SK-N-SH treated with all-trans-retinoic acid at 6 μM for 48 hours (cell line): ENCODE measurements at regions not wholly inside any gene's neighbourhood (a gene's known extent, or its start where the extent isn't known, plus 50 kb on each side); places are given as distances from the start of the nearest gene placed in this dataset.

Source experiments
- ATAC-seq: fragments of 200-7000 bp; cut with Tn5 transposase; 3 replicates; pipeline ENCODE4 v1.9.1; 2020; ENCODE audit warnings: mild to moderate bottlenecking, moderate library complexity
- ARNTL ChIP-seq: fragments of 450-650 bp; formaldehyde crosslinking; IDR thresholded peaks from 2 replicates; pipeline ENCODE4 v1.5.0; 2020; ENCODE audit warnings: low read depth, mild to moderate bottlenecking, moderate library complexity, borderline replicate concordance
- BACH2 ChIP-seq: fragments of 250-450 bp; sonication (Bioruptor Pico); IDR thresholded peaks from 2 replicates; pipeline ENCODE4 v1.9.0; 2021; ENCODE audit warnings: mild to moderate bottlenecking, borderline replicate concordance
- CSDC2 ChIP-seq: fragments of 250-450 bp; sonication (Bioruptor Pico); IDR thresholded peaks from 2 replicates; pipeline ENCODE4 v1.5.0; 2020; ENCODE audit warnings: mild to moderate bottlenecking, moderate library complexity
- ESRRG ChIP-seq: fragments of 250-450 bp; sonication (Bioruptor Pico); IDR thresholded peaks from 2 replicates; pipeline ENCODE4 v1.6.1; 2021; ENCODE audit warnings: mild to moderate bottlenecking
- GLIS3 ChIP-seq: fragments of 250-450 bp; sonication (Bioruptor Pico); IDR thresholded peaks from 2 replicates; pipeline ENCODE4 v1.5.0; 2020; ENCODE audit warnings: mild to moderate bottlenecking, moderate library complexity
- OSR1 ChIP-seq: fragments of 250-450 bp; sonication (Bioruptor Pico); IDR thresholded peaks from 2 replicates; pipeline ENCODE4 v1.8.0; 2022; ENCODE audit warnings: moderate library complexity, mild to moderate bottlenecking, inconsistent platforms
- PATZ1 ChIP-seq: fragments of 250-450 bp; sonication (Bioruptor Pico); IDR thresholded peaks from 2 replicates; pipeline ENCODE4 v1.8.0; 2020; ENCODE audit warnings: mild to moderate bottlenecking, moderate library complexity, borderline replicate concordance
- PPARA ChIP-seq: fragments of 250-450 bp; sonication (Bioruptor Pico); IDR thresholded peaks from 2 replicates; pipeline ENCODE4 v1.5.0; 2020; ENCODE audit warnings: mild to moderate bottlenecking, borderline replicate concordance
- RARB ChIP-seq: fragments of 250-450 bp; sonication (Bioruptor Pico); IDR thresholded peaks from 2 replicates; pipeline ENCODE4 v1.8.0; 2021; ENCODE audit warnings: mild to moderate bottlenecking, moderate library complexity
- SNAI2 ChIP-seq: fragments of 250-450 bp; sonication (Bioruptor Pico); IDR thresholded peaks from 2 replicates; pipeline ENCODE4 v1.5.0; 2020; ENCODE audit warnings: mild to moderate bottlenecking, moderate library complexity
- TCF4 ChIP-seq: fragments of 250-450 bp; sonication (Bioruptor Pico); IDR thresholded peaks from 2 replicates; pipeline ENCODE4 v1.8.0; 2021; ENCODE audit warnings: mild to moderate bottlenecking, moderate library complexity, borderline replicate concordance
- TOX ChIP-seq: fragments of 250-450 bp; sonication (Bioruptor Pico); IDR thresholded peaks from 2 replicates; pipeline ENCODE4 v1.8.0; 2021; ENCODE audit warnings: mild to moderate bottlenecking, moderate library complexity, borderline replicate concordance
- ZC3H10 ChIP-seq: fragments of 250-450 bp; sonication (Bioruptor Pico); IDR thresholded peaks from 2 replicates; pipeline ENCODE4 v1.5.1; 2021; ENCODE audit warnings: mild to moderate bottlenecking, moderate library complexity
- ZFP3 ChIP-seq: fragments of 250-450 bp; sonication (Bioruptor Pico); IDR thresholded peaks from 2 replicates; pipeline ENCODE4 v1.5.0; 2020; ENCODE audit warnings: mild to moderate bottlenecking, moderate library complexity
- ZFP30 ChIP-seq: fragments of 450-650 bp; formaldehyde crosslinking; IDR thresholded peaks from 2 replicates; pipeline ENCODE4 v1.5.0; 2022; ENCODE audit warnings: mild to moderate bottlenecking, moderate library complexity
- ZNF70 ChIP-seq: fragments of 450-650 bp; formaldehyde crosslinking; IDR thresholded peaks from 2 replicates; pipeline ENCODE4 v1.5.0; 2020; ENCODE audit warnings: mild to moderate bottlenecking, moderate library complexity
- ZNF8 ChIP-seq: fragments of 450-650 bp; formaldehyde crosslinking; IDR thresholded peaks from 2 replicates; pipeline ENCODE4 v1.5.0; 2020; ENCODE audit warnings: mild to moderate bottlenecking, moderate library complexity
- TF ChIP-seq, protein P1 (sequence below): fragments of 250-450 bp; sonication (Bioruptor Pico); IDR thresholded peaks from 2 replicates; pipeline ENCODE4 v1.5.1; 2021; ENCODE audit warnings: mild to moderate bottlenecking, moderate library complexity
- TF ChIP-seq, protein P2 (sequence below): fragments of 250-450 bp; sonication (Bioruptor Pico); IDR thresholded peaks from 2 replicates; pipeline ENCODE4 v1.8.0; 2021; ENCODE audit warnings: low read depth, mild to moderate bottlenecking, moderate library complexity, borderline replicate concordance
- TF ChIP-seq, protein P3 (sequence below): fragments of 250-450 bp; sonication (Bioruptor Pico); IDR thresholded peaks from 2 replicates; pipeline ENCODE4 v1.5.1; 2020; ENCODE audit warnings: low read depth, mild to moderate bottlenecking, moderate library complexity
- TF ChIP-seq, protein P4 (sequence below): fragments of 250-450 bp; sonication (Bioruptor Pico); IDR thresholded peaks from 2 replicates; pipeline ENCODE4 v1.5.0; 2020; ENCODE audit warnings: mild to moderate bottlenecking, moderate library complexity

- no peak for ATAC-seq
- TF ChIP-seq SNAI2 (CRISPR knock-in tag) (no peak), ZC3H10 (CRISPR knock-in tag) (no peak), ARNTL (CRISPR knock-in tag) (no peak), ZFP30 (no peak), GLIS3 (CRISPR knock-in tag) (no peak), TOX (CRISPR knock-in tag) (no peak), ZNF8 (CRISPR knock-in tag) (no peak), OSR1 (CRISPR knock-in tag) (no peak), CSDC2 (CRISPR knock-in tag) (no peak), BACH2 (CRISPR knock-in tag) (no peak), TCF4 (CRISPR knock-in tag) (no peak), ZFP3 (no peak), PATZ1 (CRISPR knock-in tag) (no peak), PPARA (CRISPR knock-in tag) (no peak), RARB (CRISPR knock-in tag) (no peak)
- TF ChIP-seq, protein P1, sequence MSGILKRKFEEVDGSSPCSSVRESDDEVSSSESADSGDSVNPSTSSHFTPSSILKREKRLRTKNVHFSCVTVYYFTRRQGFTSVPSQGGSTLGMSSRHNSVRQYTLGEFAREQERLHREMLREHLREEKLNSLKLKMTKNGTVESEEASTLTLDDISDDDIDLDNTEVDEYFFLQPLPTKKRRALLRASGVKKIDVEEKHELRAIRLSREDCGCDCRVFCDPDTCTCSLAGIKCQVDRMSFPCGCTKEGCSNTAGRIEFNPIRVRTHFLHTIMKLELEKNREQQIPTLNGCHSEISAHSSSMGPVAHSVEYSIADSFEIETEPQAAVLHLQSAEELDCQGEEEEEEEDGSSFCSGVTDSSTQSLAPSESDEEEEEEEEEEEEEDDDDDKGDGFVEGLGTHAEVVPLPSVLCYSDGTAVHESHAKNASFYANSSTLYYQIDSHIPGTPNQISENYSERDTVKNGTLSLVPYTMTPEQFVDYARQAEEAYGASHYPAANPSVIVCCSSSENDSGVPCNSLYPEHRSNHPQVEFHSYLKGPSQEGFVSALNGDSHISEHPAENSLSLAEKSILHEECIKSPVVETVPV: no peak
- TF ChIP-seq, protein P2, sequence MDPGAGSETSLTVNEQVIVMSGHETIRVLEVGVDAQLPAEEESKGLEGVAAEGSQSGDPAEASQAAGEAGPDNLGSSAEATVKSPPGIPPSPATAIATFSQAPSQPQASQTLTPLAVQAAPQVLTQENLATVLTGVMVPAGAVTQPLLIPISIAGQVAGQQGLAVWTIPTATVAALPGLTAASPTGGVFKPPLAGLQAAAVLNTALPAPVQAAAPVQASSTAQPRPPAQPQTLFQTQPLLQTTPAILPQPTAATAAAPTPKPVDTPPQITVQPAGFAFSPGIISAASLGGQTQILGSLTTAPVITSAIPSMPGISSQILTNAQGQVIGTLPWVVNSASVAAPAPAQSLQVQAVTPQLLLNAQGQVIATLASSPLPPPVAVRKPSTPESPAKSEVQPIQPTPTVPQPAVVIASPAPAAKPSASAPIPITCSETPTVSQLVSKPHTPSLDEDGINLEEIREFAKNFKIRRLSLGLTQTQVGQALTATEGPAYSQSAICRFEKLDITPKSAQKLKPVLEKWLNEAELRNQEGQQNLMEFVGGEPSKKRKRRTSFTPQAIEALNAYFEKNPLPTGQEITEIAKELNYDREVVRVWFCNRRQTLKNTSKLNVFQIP (CRISPR knock-in tag): no peak
- TF ChIP-seq, protein P3, sequence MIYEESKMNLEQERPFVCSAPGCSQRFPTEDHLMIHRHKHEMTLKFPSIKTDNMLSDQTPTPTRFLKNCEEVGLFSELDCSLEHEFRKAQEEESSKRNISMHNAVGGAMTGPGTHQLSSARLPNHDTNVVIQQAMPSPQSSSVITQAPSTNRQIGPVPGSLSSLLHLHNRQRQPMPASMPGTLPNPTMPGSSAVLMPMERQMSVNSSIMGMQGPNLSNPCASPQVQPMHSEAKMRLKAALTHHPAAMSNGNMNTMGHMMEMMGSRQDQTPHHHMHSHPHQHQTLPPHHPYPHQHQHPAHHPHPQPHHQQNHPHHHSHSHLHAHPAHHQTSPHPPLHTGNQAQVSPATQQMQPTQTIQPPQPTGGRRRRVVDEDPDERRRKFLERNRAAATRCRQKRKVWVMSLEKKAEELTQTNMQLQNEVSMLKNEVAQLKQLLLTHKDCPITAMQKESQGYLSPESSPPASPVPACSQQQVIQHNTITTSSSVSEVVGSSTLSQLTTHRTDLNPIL (CRISPR knock-in tag): no peak
- TF ChIP-seq, protein P4, sequence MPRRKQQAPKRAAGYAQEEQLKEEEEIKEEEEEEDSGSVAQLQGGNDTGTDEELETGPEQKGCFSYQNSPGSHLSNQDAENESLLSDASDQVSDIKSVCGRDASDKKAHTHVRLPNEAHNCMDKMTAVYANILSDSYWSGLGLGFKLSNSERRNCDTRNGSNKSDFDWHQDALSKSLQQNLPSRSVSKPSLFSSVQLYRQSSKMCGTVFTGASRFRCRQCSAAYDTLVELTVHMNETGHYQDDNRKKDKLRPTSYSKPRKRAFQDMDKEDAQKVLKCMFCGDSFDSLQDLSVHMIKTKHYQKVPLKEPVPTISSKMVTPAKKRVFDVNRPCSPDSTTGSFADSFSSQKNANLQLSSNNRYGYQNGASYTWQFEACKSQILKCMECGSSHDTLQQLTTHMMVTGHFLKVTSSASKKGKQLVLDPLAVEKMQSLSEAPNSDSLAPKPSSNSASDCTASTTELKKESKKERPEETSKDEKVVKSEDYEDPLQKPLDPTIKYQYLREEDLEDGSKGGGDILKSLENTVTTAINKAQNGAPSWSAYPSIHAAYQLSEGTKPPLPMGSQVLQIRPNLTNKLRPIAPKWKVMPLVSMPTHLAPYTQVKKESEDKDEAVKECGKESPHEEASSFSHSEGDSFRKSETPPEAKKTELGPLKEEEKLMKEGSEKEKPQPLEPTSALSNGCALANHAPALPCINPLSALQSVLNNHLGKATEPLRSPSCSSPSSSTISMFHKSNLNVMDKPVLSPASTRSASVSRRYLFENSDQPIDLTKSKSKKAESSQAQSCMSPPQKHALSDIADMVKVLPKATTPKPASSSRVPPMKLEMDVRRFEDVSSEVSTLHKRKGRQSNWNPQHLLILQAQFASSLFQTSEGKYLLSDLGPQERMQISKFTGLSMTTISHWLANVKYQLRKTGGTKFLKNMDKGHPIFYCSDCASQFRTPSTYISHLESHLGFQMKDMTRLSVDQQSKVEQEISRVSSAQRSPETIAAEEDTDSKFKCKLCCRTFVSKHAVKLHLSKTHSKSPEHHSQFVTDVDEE: no peak
Measured at GRCh38 chr11:42319921-42320320, 860.5 kb upstream of the LRRC4C start.

DNA sequence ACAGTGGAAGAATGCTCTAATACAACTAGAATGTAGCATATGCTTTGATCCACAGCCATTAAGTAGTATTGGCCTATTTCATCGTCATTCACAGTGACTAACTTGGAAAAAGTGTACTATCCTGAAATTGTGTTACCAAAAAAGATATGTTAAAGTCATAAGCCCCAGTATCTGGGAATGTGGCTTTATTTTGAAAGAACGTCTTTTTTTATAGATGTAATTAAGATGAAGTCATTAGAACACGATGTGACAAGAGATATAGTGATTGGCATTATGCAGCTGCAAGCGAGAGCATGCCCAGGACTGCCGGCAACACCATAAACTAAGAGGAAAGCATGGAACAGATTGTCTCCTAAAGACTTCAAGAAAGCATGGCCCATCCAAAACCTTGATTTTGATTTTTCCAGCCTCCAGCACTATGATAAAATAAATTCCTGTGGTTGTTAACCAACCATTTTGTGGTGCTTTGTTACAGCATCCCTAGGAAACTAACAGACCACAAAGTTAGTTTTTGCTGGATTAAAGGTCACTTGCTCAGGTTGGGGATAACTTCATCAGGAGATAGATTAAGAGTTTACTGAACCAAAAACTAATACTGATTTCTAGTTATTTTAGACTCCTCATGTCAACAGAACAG is 870.6 kb upstream of the LRRC4C start:
- TF ChIP-seq ESRRG (CRISPR knock-in tag) (no peak), TOX (CRISPR knock-in tag) (no peak), GLIS3 (CRISPR knock-in tag) (no peak), OSR1 (CRISPR knock-in tag) (no peak), ZNF8 (CRISPR knock-in tag) (no peak), ARNTL (CRISPR knock-in tag) (no peak), ZNF70 (CRISPR knock-in tag) (no peak)
- TF ChIP-seq, protein P2 (CRISPR knock-in tag): no peak
- TF ChIP-seq, all 23 proteins: peak for 0
- ATAC-seq: no peak
